GM18873 (cell line): ENCODE measurements at regions not wholly inside any gene's neighbourhood (a gene's known extent, or its start where the extent isn't known, plus 50 kb on each side); places are given as distances from the start of the nearest gene placed in this dataset.
"Not testable (repeated sequence)": the region's sequence is repeated elsewhere in the genome, so short reads cannot be mapped to it uniquely, and the experiment has no call there.

ENCODE experiments used
- ATAC-seq: cut with Tn5 transposase; IDR thresholded peaks from one replicate; pipeline ENCODE4 v1.9.1; 2021; ENCODE audit warnings: mild to moderate bottlenecking, moderate library complexity, moderate number of reproducible peaks; ENCODE audit not compliant: unreplicated experiment, low FRiP score

- ATAC-seq, result no peak
These were observed 1145.3 kb downstream of the EFNA5 start for GRCh38 chr5:106525438-106525837.

- no peak for ATAC-seq
These were observed 1146.9 kb downstream of the EFNA5 start for GRCh38 chr5:106523852-106524251.

GRCh38 chr5:106522296-106522695 is 1148.4 kb downstream of the EFNA5 start:
- no peak for ATAC-seq

GRCh38 chr5:106521701-106522100 is 1149.0 kb downstream of the EFNA5 start:
- no peak for ATAC-seq

- ATAC-seq, result no peak
These were observed 1160.4 kb downstream of the EFNA5 start for GRCh38 chr5:106510321-106510720.

- no peak for ATAC-seq
These were observed 1161.8 kb downstream of the EFNA5 start for GRCh38 chr5:106508894-106509293.

GRCh38 chr5:106493910-106494309 is 1176.8 kb downstream of the EFNA5 start:
- ATAC-seq, result no peak

GRCh38 chr5:106489004-106489403 is 1181.7 kb downstream of the EFNA5 start:
- no peak for ATAC-seq

GRCh38 chr5:106488407-106488806 is 1182.3 kb downstream of the EFNA5 start:
- ATAC-seq, result no peak

GRCh38 chr5:106481374-106481773 is 1189.4 kb downstream of the EFNA5 start:
- no peak for ATAC-seq

GRCh38 chr5:106476630-106477029 is 1194.1 kb downstream of the EFNA5 start:
- no peak for ATAC-seq

- no peak for ATAC-seq
These were observed 1196.7 kb downstream of the EFNA5 start for GRCh38 chr5:106474066-106474465.

GRCh38 chr5:106459541-106459940 is 1211.2 kb downstream of the EFNA5 start:
- ATAC-seq, result no peak

GRCh38 chr5:106454651-106455415 is 1215.9 kb downstream of the EFNA5 start:
- ATAC-seq, result no peak

GRCh38 chr5:106454050-106454449 is 1216.7 kb downstream of the EFNA5 start:
- ATAC-seq, result no peak

- ATAC-seq, result no peak
These were observed 1218.7 kb downstream of the EFNA5 start for GRCh38 chr5:106451998-106452397.

GRCh38 chr5:106443746-106444145 is 1227.0 kb downstream of the EFNA5 start:
- no peak for ATAC-seq

GRCh38 chr5:106435185-106435584 is 1235.6 kb downstream of the EFNA5 start:
- ATAC-seq, result no peak

- not testable (repeated sequence) for ATAC-seq
These were observed 1240.0 kb downstream of the EFNA5 start for GRCh38 chr5:106430733-106431132.

- ATAC-seq, result no peak
These were observed 1247.4 kb downstream of the EFNA5 start for GRCh38 chr5:106423109-106423897.

GRCh38 chr5:106420102-106420501 is 1250.6 kb downstream of the EFNA5 start:
- no peak for ATAC-seq

GRCh38 chr5:106418196-106418595 is 1252.5 kb downstream of the EFNA5 start:
- ATAC-seq, result no peak
